ENCODE measurements at regions not wholly inside any gene's neighbourhood (a gene's known extent, or its start where the extent isn't known, plus 50 kb on each side); places are given as distances from the start of the nearest gene placed in this dataset.

- no peak overlapping the region for H3K4me3 ChIP-seq (ENCODE audit: low read length in 2 of 2)
- no peak for ATAC-seq (ENCODE audit: low FRiP score)
- intact Hi-C loops (cut with DNase I), result no loop called here
These were observed 52.7 kb upstream of the NCK2 start for GRCh38 chr2:105691947-105692390.

GRCh38 chr2:105690566-105690965, 54.1 kb upstream of the NCK2 start:
- Histone ChIP-seq H3K27ac (ENCODE audit: low read depth in 1 of 2, low read length in 2 of 2) (no peak overlapping the region), H3K4me1 (ENCODE audit: control insufficient read depth in 1 of 2, insufficient read depth in 2 of 2, low read length in 2 of 2) (no peaks in the 10 kb centered on the region), H3K36me3 (ENCODE audit: control insufficient read depth in 1 of 2, insufficient read depth in 2 of 2, low read length in 1 of 2) (no peaks in the 10 kb centered on the region), H3K4me3 (ENCODE audit: low read length in 2 of 2) (no peak overlapping the region), H3K27me3 (ENCODE audit: control insufficient read depth in 1 of 2, insufficient read depth in 2 of 2, low read length in 1 of 2) (no peaks in the 10 kb centered on the region), H3K9me3 (ENCODE audit: control insufficient read depth, low read length) (no peaks in the 10 kb centered on the region)
- ATAC-seq (ENCODE audit: low FRiP score) (no peak), DNase-seq (no peak)
- intact Hi-C loops (cut with DNase I), result no loop called here
- WGBS, 2 donors, result 96 to 97% methylated on average over 4 of the region's 4 CpGs

More at GRCh38 chr2:105691947-105692390, 52.7 kb upstream of the NCK2 start:
- no peaks in the 10 kb centered on the region for H3K4me1 ChIP-seq (ENCODE audit: control insufficient read depth in 1 of 2, insufficient read depth in 2 of 2, low read length in 2 of 2)
- 78 to 88% methylated on average over 5 of the region's 5 CpGs for WGBS, 2 donors
- no peaks in the 10 kb centered on the region for H3K27me3 ChIP-seq (ENCODE audit: control insufficient read depth in 1 of 2, insufficient read depth in 2 of 2, low read length in 1 of 2)
- no peak for DNase-seq
- H3K27ac ChIP-seq (ENCODE audit: low read depth in 1 of 2, low read length in 2 of 2), result no peak overlapping the region
- H3K36me3 ChIP-seq (ENCODE audit: control insufficient read depth in 1 of 2, insufficient read depth in 2 of 2, low read length in 1 of 2), result no peaks in the 10 kb centered on the region
- no peaks in the 10 kb centered on the region for H3K9me3 ChIP-seq (ENCODE audit: control insufficient read depth, low read length)

GRCh38 chr2:105689484-105689883, 55.2 kb upstream of the NCK2 start:
- no peaks in the 10 kb centered on the region for H3K27me3 ChIP-seq (ENCODE audit: control insufficient read depth in 1 of 2, insufficient read depth in 2 of 2, low read length in 1 of 2)
- H3K4me1 ChIP-seq (ENCODE audit: control insufficient read depth in 1 of 2, insufficient read depth in 2 of 2, low read length in 2 of 2), result no peaks in the 10 kb centered on the region
- H3K36me3 ChIP-seq (ENCODE audit: control insufficient read depth in 1 of 2, insufficient read depth in 2 of 2, low read length in 1 of 2), result no peaks in the 10 kb centered on the region
- no peak for ATAC-seq (ENCODE audit: low FRiP score)
- H3K27ac ChIP-seq (ENCODE audit: low read depth in 1 of 2, low read length in 2 of 2), result no peak overlapping the region
- 89 to 94% methylated on average over 7 of the region's 7 CpGs for WGBS, 2 donors
- H3K9me3 ChIP-seq (ENCODE audit: control insufficient read depth, low read length), result no peaks in the 10 kb centered on the region
- DNase-seq, result no peak
- intact Hi-C loops (cut with DNase I), result no loop called here
- H3K4me3 ChIP-seq (ENCODE audit: low read length in 2 of 2), result no peak overlapping the region

- no peak for ATAC-seq (ENCODE audit: low FRiP score)
These were observed 55.8 kb upstream of the NCK2 start for GRCh38 chr2:105688946-105689345.

GRCh38 chr2:105686588-105686987, 58.1 kb upstream of the NCK2 start:
- Histone ChIP-seq H3K27ac (ENCODE audit: low read depth in 1 of 2, low read length in 2 of 2) (no peak overlapping the region), H3K4me3 (ENCODE audit: low read length in 2 of 2) (no peak overlapping the region), H3K36me3 (ENCODE audit: control insufficient read depth in 1 of 2, insufficient read depth in 2 of 2, low read length in 1 of 2) (no peaks in the 10 kb centered on the region), H3K4me1 (ENCODE audit: control insufficient read depth in 1 of 2, insufficient read depth in 2 of 2, low read length in 2 of 2) (no peaks in the 10 kb centered on the region), H3K27me3 (ENCODE audit: control insufficient read depth in 1 of 2, insufficient read depth in 2 of 2, low read length in 1 of 2) (no peaks in the 10 kb centered on the region), H3K9me3 (ENCODE audit: control insufficient read depth, low read length) (no peaks in the 10 kb centered on the region)
- 62 to 63% methylated on average over 5 of the region's 5 CpGs for WGBS, 2 donors
- ATAC-seq (ENCODE audit: low FRiP score) (no peak), DNase-seq (no peak)
- intact Hi-C loops (cut with DNase I), result no loop called here

More at GRCh38 chr2:105688946-105689345, 55.8 kb upstream of the NCK2 start:
- intact Hi-C loops (cut with DNase I), result no loop called here
- no peaks in the 10 kb centered on the region for H3K27me3 ChIP-seq (ENCODE audit: control insufficient read depth in 1 of 2, insufficient read depth in 2 of 2, low read length in 1 of 2)
- no peak overlapping the region for H3K27ac ChIP-seq (ENCODE audit: low read depth in 1 of 2, low read length in 2 of 2)
- no peaks in the 10 kb centered on the region for H3K36me3 ChIP-seq (ENCODE audit: control insufficient read depth in 1 of 2, insufficient read depth in 2 of 2, low read length in 1 of 2)
- DNase-seq, result no peak
- WGBS, 2 donors, result 87 to 88% methylated on average over 13 of the region's 13 CpGs
- H3K4me3 ChIP-seq (ENCODE audit: low read length in 2 of 2), result no peak overlapping the region
- no peaks in the 10 kb centered on the region for H3K9me3 ChIP-seq (ENCODE audit: control insufficient read depth, low read length)
- H3K4me1 ChIP-seq (ENCODE audit: control insufficient read depth in 1 of 2, insufficient read depth in 2 of 2, low read length in 2 of 2), result no peaks in the 10 kb centered on the region

- Histone ChIP-seq H3K4me1 (ENCODE audit: control insufficient read depth in 1 of 2, insufficient read depth in 2 of 2, low read length in 2 of 2) (no peaks in the 10 kb centered on the region), H3K4me3 (ENCODE audit: low read length in 2 of 2) (no peak overlapping the region), H3K9me3 (ENCODE audit: control insufficient read depth, low read length) (no peaks in the 10 kb centered on the region), H3K27me3 (ENCODE audit: control insufficient read depth in 1 of 2, insufficient read depth in 2 of 2, low read length in 1 of 2) (no peaks in the 10 kb centered on the region), H3K36me3 (ENCODE audit: control insufficient read depth in 1 of 2, insufficient read depth in 2 of 2, low read length in 1 of 2) (no peaks in the 10 kb centered on the region), H3K27ac (ENCODE audit: low read depth in 1 of 2, low read length in 2 of 2) (no peak overlapping the region)
- no peak for DNase-seq
- ATAC-seq (ENCODE audit: low FRiP score), result no peak
- intact Hi-C loops (cut with DNase I), result no loop called here
These were observed 61.7 kb upstream of the NCK2 start for GRCh38 chr2:105683011-105683492.

- no peaks in the 10 kb centered on the region for H3K9me3 ChIP-seq (ENCODE audit: control insufficient read depth, low read length)
- no peak for DNase-seq
- H3K4me1 ChIP-seq (ENCODE audit: control insufficient read depth in 1 of 2, insufficient read depth in 2 of 2, low read length in 2 of 2), result no peaks in the 10 kb centered on the region
- H3K36me3 ChIP-seq (ENCODE audit: control insufficient read depth in 1 of 2, insufficient read depth in 2 of 2, low read length in 1 of 2), result no peaks in the 10 kb centered on the region
- no peak for ATAC-seq (ENCODE audit: low FRiP score)
- whole genome bisulfite sequencing, 2 donors, result 78 to 85% methylated on average over 6 of the region's 6 CpGs
- H3K27me3 ChIP-seq (ENCODE audit: control insufficient read depth in 1 of 2, insufficient read depth in 2 of 2, low read length in 1 of 2), result no peaks in the 10 kb centered on the region
- no peak overlapping the region for H3K27ac ChIP-seq (ENCODE audit: low read depth in 1 of 2, low read length in 2 of 2)
- intact Hi-C loops (cut with DNase I), result no loop called here
- no peak overlapping the region for H3K4me3 ChIP-seq (ENCODE audit: low read length in 2 of 2)
These were observed 62.3 kb upstream of the NCK2 start for GRCh38 chr2:105682401-105682800.

- no peaks in the 10 kb centered on the region for H3K4me1 ChIP-seq (ENCODE audit: control insufficient read depth in 1 of 2, insufficient read depth in 2 of 2, low read length in 2 of 2)
- no peak overlapping the region for H3K4me3 ChIP-seq (ENCODE audit: low read length in 2 of 2)
- H3K9me3 ChIP-seq (ENCODE audit: control insufficient read depth, low read length), result no peaks in the 10 kb centered on the region
- intact Hi-C loops (cut with DNase I), result no loop called here
- DNase-seq (no peak), ATAC-seq (ENCODE audit: low FRiP score) (no peak)
- no peaks in the 10 kb centered on the region for H3K27me3 ChIP-seq (ENCODE audit: control insufficient read depth in 1 of 2, insufficient read depth in 2 of 2, low read length in 1 of 2)
- H3K27ac ChIP-seq (ENCODE audit: low read depth in 1 of 2, low read length in 2 of 2), result no peak overlapping the region
- H3K36me3 ChIP-seq (ENCODE audit: control insufficient read depth in 1 of 2, insufficient read depth in 2 of 2, low read length in 1 of 2), result no peaks in the 10 kb centered on the region
- 95 to 97% methylated on average over 2 of the region's 2 CpGs for WGBS, 2 donors
These were observed 62.8 kb upstream of the NCK2 start for GRCh38 chr2:105681927-105682326.

- intact Hi-C loops (cut with DNase I), result no loop called here
- DNase-seq, result no peak
These were observed 64.4 kb upstream of the NCK2 start for GRCh38 chr2:105680357-105680756.

More at GRCh38 chr2:105680357-105680756, 64.4 kb upstream of the NCK2 start:
- Histone ChIP-seq H3K4me1 (ENCODE audit: control insufficient read depth in 1 of 2, insufficient read depth in 2 of 2, low read length in 2 of 2) (no peaks in the 10 kb centered on the region), H3K27me3 (ENCODE audit: control insufficient read depth in 1 of 2, insufficient read depth in 2 of 2, low read length in 1 of 2) (no peaks in the 10 kb centered on the region), H3K36me3 (ENCODE audit: control insufficient read depth in 1 of 2, insufficient read depth in 2 of 2, low read length in 1 of 2) (no peaks in the 10 kb centered on the region), H3K27ac (ENCODE audit: low read depth in 1 of 2, low read length in 2 of 2) (no peak overlapping the region), H3K9me3 (ENCODE audit: control insufficient read depth, low read length) (no peaks in the 10 kb centered on the region), H3K4me3 (ENCODE audit: low read length in 2 of 2) (no peak overlapping the region)
- no peak for ATAC-seq (ENCODE audit: low FRiP score)
- 91 to 94% methylated on average over 7 of the region's 7 CpGs for WGBS, 2 donors

Measured in aorta (tissue), 5 donors.